GM12878 (cell line): ENCODE measurements at regions not wholly inside any gene's neighbourhood (a gene's known extent, or its start where the extent isn't known, plus 50 kb on each side); places are given as distances from the start of the nearest gene placed in this dataset.

Source experiments
- ATAC-seq: fragments of 200-7000 bp; cut with Tn5 transposase; 3 replicates; pipeline ENCODE4 v1.9.1; 2020; ENCODE audit warnings: mild to moderate bottlenecking, moderate library complexity
- BruUV-seq: library from RNA; stranded (reverse); fragments of 400-500 nt; replicated peaks from 2 replicates; lab custom pipeline; 2021; lab: Mats Ljungman, UMichigan
- CTCF ChIA-PET: fragments of 300-600 bp; sonication (Branson Sonifier 250); formaldehyde crosslinking; extraction: SDS; loops from one replicate; lab custom pipeline; 2021; ENCODE audit warnings: inconsistent platforms; lab: Yijun Ruan, JAX
- POLR2A ChIA-PET: fragments of 350-600 bp; formaldehyde crosslinking; extraction: SDS; loops from one replicate; lab custom pipeline; 2021; ENCODE audit warnings: inconsistent platforms; lab: Charles Lee
- RAD21 ChIA-PET: fragments of 300-600 bp; sonication (Branson Sonifier 250); formaldehyde crosslinking; loops from one replicate; lab custom pipeline; 2023; ENCODE audit warnings: antibody characterized with exemption; ENCODE audit not compliant: unreplicated experiment; lab: Charles Lee
- SMC1A ChIA-PET: fragments of 300-600 bp; sonication (Branson Sonifier 250); formaldehyde crosslinking; loops from one replicate; lab custom pipeline; 2023; ENCODE audit not compliant: unreplicated experiment, uncharacterized antibody; lab: Charles Lee
- DNase-seq: peaks from one replicate; pipeline ENCODE4 v3.0.0-alpha.2; 2011; ENCODE audit warnings: low read depth, low spot score
- FAIRE-seq: peaks from 3 replicates; lab custom pipeline; 2011; peaks lifted over from hg19 to GRCh38; lab: Jason Lieb, UNC
- H2AFZ ChIP-seq: 2 replicates; pipeline ENCODE4 v1.6.0; 2011; ENCODE audit warnings: low read depth, low read length, control low read depth; ENCODE audit not compliant: control insufficient read depth
- H3K27ac ChIP-seq: 2 replicates; pipeline ENCODE4 v1.5.1; 2011; ENCODE audit warnings: control low read depth; ENCODE audit not compliant: control insufficient read depth, insufficient read depth
- H3K27me3 ChIP-seq, 2 experiments: replicated peaks in 1 of 2; 2 replicates each; pipeline versions ENCODE4 v1.6.0 to v1.6.1; 2011; ENCODE audit warnings: low read length in 1 of 2; ENCODE audit not compliant: control insufficient read depth in 2 of 2, insufficient read depth in 2 of 2
- H3K36me3 ChIP-seq, 2 experiments: 2 replicates each; pipeline ENCODE4 v1.5.1; 2011; ENCODE audit warnings: low read length in 1 of 2; ENCODE audit not compliant: control insufficient read depth in 2 of 2, insufficient read depth in 2 of 2
- H3K4me1 ChIP-seq: 2 replicates; pipeline ENCODE4 v1.6.1; 2011; ENCODE audit warnings: mild to moderate bottlenecking, low read length, moderate library complexity, mixed read lengths; ENCODE audit not compliant: control insufficient read depth, insufficient read depth
- H3K4me2 ChIP-seq: 2 replicates; pipeline ENCODE4 v1.6.0; 2011; ENCODE audit warnings: control low read depth; ENCODE audit not compliant: control insufficient read depth, insufficient read depth
- H3K4me3 ChIP-seq: fragments of 200-600 bp; sonication (generic); 2 replicates; pipeline ENCODE4 v1.5.1; 2016
- H3K79me2 ChIP-seq: 2 replicates; pipeline ENCODE4 v1.6.0; 2011; ENCODE audit warnings: low read length; ENCODE audit not compliant: control insufficient read depth, insufficient read depth
- H3K9ac ChIP-seq: 2 replicates; pipeline ENCODE4 v1.8.0; 2011; ENCODE audit warnings: low read length, control low read depth, mixed read lengths; ENCODE audit not compliant: control insufficient read depth, insufficient read depth
- H3K9me3 ChIP-seq: replicated peaks from 3 replicates; pipeline ENCODE4 v1.5.1; 2011; ENCODE audit warnings: mild to moderate bottlenecking, low read length; ENCODE audit not compliant: control insufficient read depth, insufficient read depth
- H4K20me1 ChIP-seq: 2 replicates; pipeline ENCODE4 v1.6.0; 2011; ENCODE audit not compliant: control insufficient read depth, insufficient read depth
- CBX5 ChIP-seq: sonication (generic); IDR thresholded peaks from 2 replicates; pipeline ENCODE4 v1.6.1; 2016; ENCODE audit warnings: low read depth, moderate library complexity, mild to moderate bottlenecking, inconsistent platforms
- GATAD2B ChIP-seq: fragments of 450-650 bp; conservative IDR thresholded peaks from 2 replicates; pipeline ENCODE4 v1.6.1; 2017; ENCODE audit warnings: low read depth, mild to moderate bottlenecking, moderate library complexity
- MAX ChIP-seq: IDR thresholded peaks from 2 replicates; pipeline ENCODE4 v1.6.1; 2012; ENCODE audit warnings: low read depth, low read length, improper control_type of control experiment
- SKIL ChIP-seq: fragments of 450-650 bp; IDR thresholded peaks from 2 replicates; pipeline ENCODE4 v1.6.1; 2017; ENCODE audit warnings: mild to moderate bottlenecking, low read depth, inconsistent platforms; ENCODE audit not compliant: poor library complexity, severe bottlenecking
- ZNF217 ChIP-seq: fragments of 450-650 bp; IDR thresholded peaks from 2 replicates; pipeline ENCODE4 v1.6.1; 2017; ENCODE audit warnings: antibody characterized with exemption, mild to moderate bottlenecking
- WGBS: methylation state at CpG from one replicate; pipeline ENCODE4 v1.1.6; 2016; ENCODE audit warnings: low lambda C conversion rate; ENCODE audit not compliant: insufficient replicate concordance, insufficient coverage; ENCODE audit errors: missing lambda C conversion rate; 5-methylcytosine and 5-hydroxymethylcytosine counted together
- in situ Hi-C: fragments of 300-500 bp; cut with MboI; formaldehyde crosslinking; loops from 9 replicates; pipeline ENCODE4 v1.14.3; 2018; ENCODE audit warnings: mixed read lengths
- intact Hi-C: fragments of 100-400 bp; cut with micrococcal nuclease; formaldehyde crosslinking; loops from one replicate; pipeline ENCODE4 v1.14.2; 2022; ENCODE audit not compliant: unreplicated experiment

- TF ChIP-seq SKIL (no peak), GATAD2B (no peak)
- TF ChIP-seq, all 136 proteins: peak for 0
Observed at GRCh38 chr1:4221107-4221506, 321.0 kb upstream of the C1orf174 start (continued).

- SMC1A ChIA-PET: no interaction called here
- no peak for TF ChIP-seq CBX5
- TF ChIP-seq MAX: no peak
- no peak for TF ChIP-seq ZNF217
- Histone ChIP-seq H3K4me1 (no peaks in the 10 kb centered on the region), H3K36me3 (no peaks in the 10 kb centered on the region), H3K4me3 (no peak overlapping the region), H3K9me3 (no peaks in the 10 kb centered on the region; the same call in 2 of the 3 replicates), H3K9ac (no peak overlapping the region), H3K4me2 (no peak overlapping the region), H3K79me2 (no peaks in the 10 kb centered on the region), H2AFZ (no peak overlapping the region), H3K27me3 (no peaks in the 10 kb centered on the region), H3K27ac (no peak overlapping the region), H4K20me1 (no peaks in the 10 kb centered on the region)
- POLR2A ChIA-PET: no interaction called here
- intact Hi-C loops (no loop called here), in situ Hi-C loops (loop anchor here (25.0 kb wide), 1 partner anchor 1538 kb away; no protein-coding TSS in a partner anchor)
- WGBS: 32% methylated on average over 18 of the region's 18 CpGs
- no TSS peak for BruUV-seq
- CTCF ChIA-PET: interaction anchor here (0.6 kb wide), 1 partner anchor 196 kb away, joined by 3 read pairs; no protein-coding TSS in a partner anchor
- ATAC-seq (no peak), FAIRE-seq (no peak), DNase-seq (no peak)
- RAD21 ChIA-PET: no interaction called here
Observed at GRCh38 chr1:4224684-4225467, 324.8 kb upstream of the C1orf174 start.
